Fibroblast of gingiva (primary cell): ENCODE measurements at regions not wholly inside any gene's neighbourhood (a gene's known extent, or its start where the extent isn't known, plus 50 kb on each side); places are given as distances from the start of the nearest gene placed in this dataset.

Source experiments
- DNase-seq: peaks from one replicate; pipeline ENCODE4 v3.0.0-alpha.2; 2011; ENCODE audit warnings: low read depth

GRCh38 chr4:16365036-16365569 lies 138.8 kb upstream of the TAPT1 start:
- DNase-seq: no peak

GRCh38 chr4:16360694-16361262 lies 134.5 kb upstream of the TAPT1 start:
- no peak for DNase-seq

DNA sequence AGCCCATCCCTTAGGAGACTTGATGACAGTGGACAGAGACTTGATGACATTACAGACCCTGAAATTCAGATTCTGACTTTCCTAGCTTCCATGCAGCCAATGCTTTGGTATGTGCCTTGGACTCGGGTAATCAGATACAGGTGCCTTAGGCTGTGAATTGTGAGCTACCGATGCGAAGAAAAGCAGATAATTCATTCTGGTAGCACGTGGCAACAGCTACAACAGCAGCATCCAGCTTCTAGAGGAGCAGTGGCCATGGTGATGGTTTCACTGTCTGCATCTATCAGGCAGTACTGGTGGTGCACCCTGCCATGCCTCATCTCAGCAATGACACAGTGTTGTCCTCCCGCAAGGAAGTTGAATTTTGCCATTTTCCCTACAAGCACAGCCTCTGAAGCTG lies 126.9 kb upstream of the TAPT1 start:
- DNase-seq: no peak

- no peak for DNase-seq
These were observed 124.9 kb upstream of the TAPT1 start for GRCh38 chr4:16351161-16351560.

DNA sequence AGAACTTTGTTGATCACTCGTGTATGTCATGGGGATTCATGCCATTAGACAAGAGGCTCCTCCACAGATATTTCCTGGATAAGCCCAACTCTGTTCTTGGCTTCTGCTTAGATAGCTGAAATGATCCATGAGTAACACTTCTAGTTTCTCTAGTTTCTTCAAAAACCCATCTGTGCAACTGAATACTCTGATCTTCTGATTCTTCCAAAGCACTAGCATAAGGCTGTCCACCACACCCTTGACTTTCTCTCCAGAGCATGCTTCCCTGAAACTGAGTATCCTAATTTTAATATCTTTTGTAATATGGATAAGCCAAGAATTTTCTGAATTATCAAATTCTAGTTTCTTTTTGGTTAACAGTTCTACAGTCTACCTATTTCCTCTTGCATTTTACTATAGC lies 118.6 kb upstream of the TAPT1 start:
- DNase-seq: no peak

DNA sequence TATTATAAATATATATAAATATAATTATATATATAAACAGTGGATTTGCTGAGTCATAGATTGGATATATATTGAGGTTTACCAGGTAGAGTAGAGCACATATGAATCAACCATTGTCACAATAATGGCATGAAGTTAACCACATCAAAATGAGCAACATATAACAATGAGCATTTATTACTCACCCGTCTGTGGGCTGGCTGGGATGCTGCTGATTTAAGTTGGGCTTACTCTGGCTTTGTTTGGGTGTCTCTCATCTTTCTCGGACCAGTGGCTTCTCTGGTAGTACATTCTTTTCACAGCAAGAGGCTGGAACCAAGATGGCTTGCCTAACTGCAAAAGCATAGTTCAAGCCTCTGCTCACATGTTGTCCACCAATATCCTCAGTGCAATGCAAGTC lies 111.7 kb upstream of the TAPT1 start:
- no peak for DNase-seq

- DNase-seq: no peak
These were observed 108.3 kb upstream of the TAPT1 start for GRCh38 chr4:16334601-16335000.

- DNase-seq: no peak
These were observed 103.5 kb upstream of the TAPT1 start for GRCh38 chr4:16329797-16330134.

GRCh38 chr4:16329125-16329796 lies 103.0 kb upstream of the TAPT1 start:
- DNase-seq: no peak

GRCh38 chr4:16322183-16322582 lies 95.9 kb upstream of the TAPT1 start:
- DNase-seq: no peak

- no peak for DNase-seq
These were observed 89.2 kb upstream of the TAPT1 start for GRCh38 chr4:16315456-16315855.

DNA sequence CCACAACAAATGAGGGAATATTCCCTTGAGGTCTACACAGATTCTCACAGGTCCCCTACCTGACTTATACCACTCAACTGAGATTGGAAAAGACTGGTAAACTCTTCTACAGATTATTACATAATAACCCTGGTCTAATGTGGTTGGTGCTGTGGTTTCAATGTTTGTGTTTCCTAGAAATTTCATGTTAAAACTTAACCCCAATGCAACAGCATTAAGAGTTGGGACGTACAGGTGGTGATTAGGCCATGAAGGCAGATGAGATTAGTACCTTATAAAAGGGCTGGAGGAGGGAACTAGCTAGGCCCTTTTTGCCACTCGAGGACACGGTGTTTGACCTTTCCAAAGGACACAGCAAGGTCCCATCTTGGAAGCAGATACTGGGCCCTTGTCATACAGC lies 84.3 kb upstream of the TAPT1 start:
- no peak for DNase-seq

DNA sequence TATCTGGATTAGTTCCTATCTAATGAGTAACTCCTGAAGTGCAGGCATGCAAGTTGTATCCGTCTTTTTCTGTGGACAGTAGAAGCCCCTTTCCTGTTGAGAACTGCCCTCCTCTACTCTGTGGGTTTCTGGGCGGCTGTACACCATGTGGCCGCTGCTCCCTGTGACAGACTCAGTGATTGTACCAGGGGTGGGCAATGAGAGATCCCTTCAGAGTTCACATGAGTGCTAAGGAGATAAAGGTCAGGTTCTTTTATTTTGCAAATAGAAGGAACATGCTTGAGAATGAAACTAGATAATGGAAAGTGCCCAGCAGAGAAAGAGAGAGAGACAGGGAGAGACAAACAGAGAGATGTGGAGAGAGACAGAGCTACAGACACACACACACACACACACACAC lies 76.4 kb upstream of the TAPT1 start:
- no peak for DNase-seq

- no peak for DNase-seq
These were observed 70.7 kb upstream of the TAPT1 start for GRCh38 chr4:16297003-16297402.

- no peak for DNase-seq
These were observed 68.2 kb upstream of the TAPT1 start for GRCh38 chr4:16294455-16294854.

DNA sequence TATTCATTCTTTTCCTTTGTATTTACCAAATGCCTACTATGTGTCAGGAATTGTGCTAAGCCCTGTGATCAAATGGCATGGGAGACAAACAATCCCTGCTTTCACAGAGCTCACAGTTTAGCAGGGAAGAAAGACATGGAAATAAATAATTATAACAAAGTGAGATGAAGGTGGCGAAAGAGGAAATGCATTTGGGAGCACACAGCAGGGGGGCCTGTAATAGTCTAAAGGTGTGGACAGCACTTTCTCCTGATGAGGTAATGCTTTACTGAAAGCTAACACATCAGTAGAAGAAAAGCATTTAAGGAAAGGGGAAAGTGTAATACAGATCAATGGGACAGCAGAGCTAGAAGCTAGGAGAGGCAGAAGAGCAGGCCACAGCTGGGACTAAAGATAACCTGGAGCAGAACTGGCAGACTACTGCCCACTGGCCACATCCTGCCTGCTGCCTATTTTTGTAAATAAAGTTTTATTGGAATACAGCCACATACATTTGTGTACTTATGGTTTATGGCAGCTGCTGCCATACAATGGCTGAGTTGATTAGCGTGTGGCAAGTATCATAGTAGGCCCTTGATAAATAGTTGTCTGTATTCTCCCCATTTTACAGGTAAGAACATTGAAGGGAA lies 67.1 kb upstream of the TAPT1 start:
- no peak for DNase-seq

GRCh38 chr4:16292585-16292984 lies 66.3 kb upstream of the TAPT1 start:
- DNase-seq: no peak

- no peak for DNase-seq
These were observed 64.6 kb upstream of the TAPT1 start for GRCh38 chr4:16290681-16291420.

- DNase-seq: no peak
These were observed 63.8 kb upstream of the TAPT1 start for GRCh38 chr4:16289897-16290554.

GRCh38 chr4:16284050-16284449 lies 57.8 kb upstream of the TAPT1 start:
- DNase-seq: no peak

DNA sequence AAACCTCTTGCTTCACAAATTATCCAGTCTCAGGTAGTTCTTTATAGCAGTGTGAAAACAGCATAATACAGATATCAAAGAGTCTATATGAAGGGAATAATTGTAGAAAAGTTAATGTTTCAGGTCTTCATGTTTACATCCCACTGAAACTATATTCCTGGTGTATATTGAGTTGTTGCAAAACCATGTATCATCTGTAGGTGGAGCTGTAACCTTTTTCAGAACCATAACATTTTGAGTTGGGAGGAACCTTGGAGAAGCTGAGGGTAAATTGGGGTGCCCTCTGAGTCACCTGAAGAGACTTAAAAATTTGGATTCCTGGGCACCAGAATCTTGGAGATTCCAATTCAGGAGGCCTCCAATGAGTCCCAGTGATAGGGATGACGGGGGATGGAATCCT lies 51.9 kb upstream of the TAPT1 start:
- no peak for DNase-seq
